ENCODE measurements at regions not wholly inside any gene's neighbourhood (a gene's known extent, or its start where the extent isn't known, plus 50 kb on each side); places are given as distances from the start of the nearest gene placed in this dataset.
"Not testable (repeated sequence)": the region's sequence is repeated elsewhere in the genome, so short reads cannot be mapped to it uniquely, and the experiment has no call there.

DNA sequence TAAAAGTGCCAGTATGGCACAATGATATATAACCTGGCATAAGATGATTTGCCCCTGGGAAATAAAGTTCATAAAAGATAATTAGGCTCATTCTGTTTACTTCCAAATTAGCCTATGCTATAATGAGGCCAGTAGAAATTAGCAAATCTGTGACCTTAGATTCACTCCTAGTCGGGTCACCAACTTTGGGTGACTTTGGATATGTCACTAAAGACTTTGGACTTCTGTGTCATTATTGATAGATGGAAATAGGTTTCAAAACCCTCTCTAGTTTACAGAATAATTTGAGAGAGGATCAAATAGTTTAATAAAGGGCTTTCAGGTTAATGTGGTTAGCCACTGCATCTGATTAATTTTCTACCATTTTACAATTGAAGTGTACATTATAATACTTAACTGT is 1869.3 kb upstream of the FLRT2 start:
- DNase-seq: no peak

- no peak for DNase-seq
Measured at GRCh38 chr14:83664389-83664788, 1865.6 kb upstream of the FLRT2 start.

- no peak for DNase-seq
Measured at GRCh38 chr14:83689265-83689664, 1840.7 kb upstream of the FLRT2 start.

GRCh38 chr14:83697099-83697498 is 1832.8 kb upstream of the FLRT2 start:
- no peak for DNase-seq

DNA sequence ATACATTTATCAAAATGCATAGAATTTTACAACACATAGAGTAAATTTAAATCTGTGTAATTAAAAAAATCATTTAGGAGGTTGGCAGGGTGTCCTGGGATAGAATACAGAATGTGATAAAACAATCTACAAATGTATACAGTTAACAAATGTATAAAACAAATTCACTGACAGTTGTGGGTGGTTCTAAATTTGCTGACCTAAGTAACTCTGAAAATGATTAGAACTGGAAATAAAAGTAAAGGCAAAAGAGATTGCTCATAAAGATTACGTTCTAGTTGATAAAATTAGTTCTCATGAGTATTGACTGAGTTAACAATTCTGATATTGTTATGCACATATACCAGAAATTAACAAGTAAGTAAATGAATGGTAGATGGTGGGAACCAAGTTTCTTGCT is 1827.3 kb upstream of the FLRT2 start:
- DNase-seq: no peak

DNA sequence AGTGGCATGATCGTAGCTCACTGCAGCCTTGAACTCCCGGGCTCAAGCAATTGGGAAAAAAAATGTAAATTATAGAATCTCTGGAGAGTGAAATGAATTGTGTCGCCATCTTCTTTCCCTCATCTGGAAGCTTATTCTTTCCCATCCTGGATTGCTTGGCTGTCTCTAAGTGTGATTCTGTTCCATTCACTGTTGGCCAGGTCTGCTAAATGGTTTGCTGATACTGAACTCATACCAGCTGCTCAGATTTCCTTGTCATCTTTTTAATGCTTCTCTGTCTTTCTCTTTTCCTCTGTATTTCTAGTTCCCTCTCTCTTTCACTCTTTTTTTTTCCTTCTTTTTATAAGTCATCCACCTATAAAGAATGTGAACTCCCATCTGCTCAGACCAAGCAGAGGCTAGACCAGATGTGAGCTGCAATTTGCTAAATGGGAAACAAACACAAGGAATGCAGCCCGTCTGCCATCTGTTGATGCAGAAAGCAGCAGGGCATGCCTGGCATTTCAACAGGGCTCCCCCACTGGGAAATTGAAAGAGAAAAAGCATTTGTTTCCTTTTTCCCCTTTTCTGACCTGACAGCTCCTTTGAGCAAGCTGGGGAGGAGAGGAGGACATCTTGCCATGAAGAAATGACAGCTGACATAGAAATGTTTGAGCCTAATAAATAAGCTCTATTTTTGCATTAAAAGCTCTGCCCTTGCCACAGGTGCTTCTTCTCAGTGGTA is 1823.6 kb upstream of the FLRT2 start:
- DNase-seq: no peak

DNA sequence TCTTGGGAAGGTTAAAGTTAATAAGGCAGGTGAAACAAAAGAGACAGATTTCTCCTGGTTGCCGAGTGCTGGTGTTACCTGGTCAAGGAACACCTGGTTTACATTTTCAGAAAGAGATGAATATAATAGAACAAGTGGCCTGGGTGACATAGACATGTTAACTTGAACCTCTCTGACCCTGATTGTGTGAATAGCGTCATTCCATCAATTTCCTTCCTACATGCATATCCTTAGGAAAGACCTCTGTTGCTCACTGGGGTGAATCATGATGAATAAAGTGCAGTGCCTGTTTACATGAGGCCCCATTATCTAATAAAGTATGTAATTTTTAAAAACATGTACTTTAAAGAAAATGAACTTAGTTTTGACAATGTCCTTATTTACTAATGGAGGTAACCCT is 1822.9 kb upstream of the FLRT2 start:
- DNase-seq: no peak

- DNase-seq: no peak
Measured at GRCh38 chr14:83709116-83709515, 1820.8 kb upstream of the FLRT2 start.

- no peak for DNase-seq
Measured at GRCh38 chr14:83711046-83711445, 1818.9 kb upstream of the FLRT2 start.

- no peak for DNase-seq
Measured at GRCh38 chr14:83712418-83713129, 1817.4 kb upstream of the FLRT2 start.

- DNase-seq: no peak
Measured at GRCh38 chr14:83713732-83714131, 1816.2 kb upstream of the FLRT2 start.

DNA sequence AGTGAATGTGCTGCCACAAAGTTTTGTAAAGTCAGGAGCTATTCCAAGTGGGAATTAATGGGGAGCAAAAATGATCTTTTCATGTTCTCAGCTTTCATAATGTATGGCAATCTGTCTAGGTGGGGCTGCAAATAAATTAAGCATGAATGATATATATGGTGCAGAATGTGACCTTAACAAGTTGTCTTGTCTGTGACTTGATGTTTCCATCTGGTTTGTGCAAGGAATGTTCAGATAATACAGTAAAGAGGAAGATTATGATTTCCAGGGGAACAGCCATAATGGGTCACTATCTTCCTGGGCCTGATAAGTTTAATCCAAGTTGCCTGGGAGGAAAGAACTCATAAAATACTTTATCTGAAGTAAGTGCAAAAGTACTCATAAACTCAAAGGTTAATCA is 1815.8 kb upstream of the FLRT2 start:
- no peak for DNase-seq

- DNase-seq: not testable (repeated sequence)
Measured at GRCh38 chr14:83719435-83719834, 1810.5 kb upstream of the FLRT2 start.

DNA sequence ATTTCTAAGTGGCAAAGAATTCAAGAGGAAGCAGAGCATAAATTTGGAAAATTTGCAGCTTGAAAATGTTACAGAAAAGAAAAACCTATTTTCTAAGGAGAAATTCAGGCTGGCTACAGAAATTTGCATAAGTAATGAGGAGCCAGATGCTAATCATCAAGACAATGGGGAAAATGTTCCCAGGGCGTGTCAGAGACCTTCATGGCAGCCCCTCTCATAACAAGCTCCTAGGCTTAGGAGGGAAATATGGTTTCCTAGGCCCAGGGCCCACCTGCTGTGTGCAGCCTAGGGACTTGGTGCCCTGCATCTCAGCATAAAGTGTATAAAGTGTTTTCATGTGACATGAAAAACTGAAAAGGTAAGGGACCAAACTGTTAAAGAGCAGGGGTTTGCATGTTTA is 1796.3 kb upstream of the FLRT2 start:
- DNase-seq: no peak

- DNase-seq: no peak
Measured at GRCh38 chr14:83734431-83734830, 1795.5 kb upstream of the FLRT2 start.

- DNase-seq: no peak
Measured at GRCh38 chr14:83741269-83741668, 1788.7 kb upstream of the FLRT2 start.

- no peak for DNase-seq
Measured at GRCh38 chr14:83744224-83744623, 1785.7 kb upstream of the FLRT2 start.

GRCh38 chr14:83744891-83745290 is 1785.1 kb upstream of the FLRT2 start:
- no peak for DNase-seq

DNA sequence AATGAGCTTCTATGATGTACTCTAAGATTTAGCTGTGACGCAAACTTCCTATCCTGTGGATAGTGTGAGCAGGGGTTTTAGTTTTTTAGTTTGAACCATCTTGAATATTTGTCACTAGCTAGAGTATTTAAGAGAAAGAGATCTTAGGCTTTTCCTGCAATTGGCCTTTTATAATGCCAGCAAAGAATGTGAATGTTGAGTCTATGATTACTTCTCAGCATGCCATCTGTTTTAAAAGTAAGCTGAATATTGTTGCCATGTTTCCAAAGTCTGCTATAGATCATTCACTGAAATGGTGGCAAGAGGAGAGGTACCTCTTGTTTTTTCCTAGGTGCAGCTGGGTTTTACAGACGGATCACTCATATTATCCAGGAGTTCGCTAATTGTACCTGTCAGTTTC is 1783.6 kb upstream of the FLRT2 start:
- DNase-seq: no peak

- DNase-seq: no peak
Measured at GRCh38 chr14:83757916-83758315, 1772.0 kb upstream of the FLRT2 start.

GRCh38 chr14:83764656-83765599 is 1765.0 kb upstream of the FLRT2 start:
- DNase-seq: no peak

GRCh38 chr14:83777516-83777915 is 1752.4 kb upstream of the FLRT2 start:
- no peak for DNase-seq

- DNase-seq: no peak
Measured at GRCh38 chr14:83779266-83779665, 1750.7 kb upstream of the FLRT2 start.

- no peak for DNase-seq
Measured at GRCh38 chr14:83780321-83780720, 1749.6 kb upstream of the FLRT2 start.
